K562 (cell line): ENCODE measurements at regions not wholly inside any gene's neighbourhood (a gene's known extent, or its start where the extent isn't known, plus 50 kb on each side); places are given as distances from the start of the nearest gene placed in this dataset.

Experiments
- ATAC-seq: fragments of 200-7000 bp; cut with Tn5 transposase; 3 replicates; pipeline ENCODE4 v1.9.1; 2020; ENCODE audit warnings: moderate library complexity
- BruUV-seq: library from RNA; stranded (reverse); fragments of 400-500 nt; replicated peaks from 2 replicates; lab custom pipeline; 2021; lab: Mats Ljungman, UMichigan
- CTCF ChIA-PET: fragments of 300-600 bp; formaldehyde crosslinking; extraction: SDS; loops from one replicate; lab custom pipeline; 2021; ENCODE audit warnings: low intra/inter-chr PET ratio; lab: Yijun Ruan, JAX
- POLR2A ChIA-PET: fragments of 300-600, 350-650 bp; sonication (Branson Sonifier 250); formaldehyde crosslinking; extraction: SDS; loops from one replicate; lab custom pipeline; 2021; ENCODE audit warnings: antibody characterized with exemption, inconsistent platforms; lab: Yijun Ruan, JAX
- DNase-seq, 4 experiments: peaks; one replicate each; pipeline versions ENCODE4 v3.0.0 to v3.0.0-alpha.2; 2011 to 2018; ENCODE audit warnings: low spot score in 3 of 4, mixed read lengths in 3 of 4; ENCODE audit errors: extremely low read depth in 1 of 4
- FAIRE-seq: peaks from 2 replicates; lab custom pipeline; 2011; peaks lifted over from hg19 to GRCh38; lab: Jason Lieb, UNC
- H2AFZ ChIP-seq: 2 replicates; pipeline ENCODE4 v1.6.0; 2011; ENCODE audit warnings: low read depth, low read length, control low read depth, inconsistent platforms
- H3K27ac ChIP-seq: fragments of 200-600 bp; 3 replicates; pipeline ENCODE4 v1.8.0; 2011; ENCODE audit warnings: low read depth, mild to moderate bottlenecking, control low read depth, inconsistent platforms, low read length, moderate library complexity, mixed read lengths; ENCODE audit errors: extremely low read depth
- H3K27me3 ChIP-seq, 2 experiments: fragments of 300-600 bp in 1 of 2; 2 replicates in 1 of 2; 3 replicates in 1 of 2; pipeline versions ENCODE4 v1.6.0 to v1.8.0; 2011; ENCODE audit warnings: inconsistent platforms in 2 of 2, low read length in 2 of 2, mild to moderate bottlenecking in 1 of 2, mixed read lengths in 1 of 2, moderate library complexity in 1 of 2; ENCODE audit not compliant: control insufficient read depth in 2 of 2, insufficient read depth in 2 of 2
- H3K36me3 ChIP-seq: fragments of 300-600 bp; 3 replicates; pipeline ENCODE4 v1.8.0; 2011; ENCODE audit warnings: mild to moderate bottlenecking, low read length, inconsistent platforms; ENCODE audit not compliant: control insufficient read depth, insufficient read depth
- H3K4me1 ChIP-seq, 2 experiments: fragments of 200-600 bp in 1 of 2; replicated peaks in 1 of 2; 2 replicates in 1 of 2; 3 replicates in 1 of 2; pipeline versions ENCODE4 v1.5.1 to v1.8.0; 2011; ENCODE audit warnings: inconsistent platforms in 2 of 2, low read length in 2 of 2, mild to moderate bottlenecking in 1 of 2, mixed read lengths in 1 of 2, moderate library complexity in 1 of 2; ENCODE audit not compliant: control insufficient read depth in 2 of 2, insufficient read depth in 2 of 2
- H3K4me2 ChIP-seq: 2 replicates; pipeline ENCODE4 v1.6.1; 2011; ENCODE audit warnings: low read length, control low read depth, inconsistent platforms, mixed read lengths; ENCODE audit not compliant: insufficient read depth
- H3K4me3 ChIP-seq: fragments of 200-600 bp; sonication (generic), shearing (Covaris generic); 2 replicates; pipeline ENCODE4 v1.5.1; 2016; ENCODE audit warnings: control low read depth, inconsistent platforms
- H3K79me2 ChIP-seq: fragments of 200-600 bp; 3 replicates; pipeline ENCODE4 v1.8.0; 2011; ENCODE audit warnings: low read length, inconsistent platforms; ENCODE audit not compliant: control insufficient read depth, insufficient read depth
- H3K9ac ChIP-seq, 2 experiments: 2 replicates each; pipeline versions ENCODE4 v1.6.0 to v1.6.1; 2011; ENCODE audit warnings: low read depth in 2 of 2, low read length in 2 of 2, control low read depth in 1 of 2, inconsistent platforms in 1 of 2, mild to moderate bottlenecking in 1 of 2, mixed read lengths in 1 of 2; ENCODE audit not compliant: insufficient read depth in 1 of 2
- H3K9me1 ChIP-seq: one replicate; pipeline ENCODE4 v1.6.0; 2011; ENCODE audit warnings: inconsistent platforms, mild to moderate bottlenecking, low read length, moderate library complexity; ENCODE audit not compliant: control insufficient read depth, insufficient read depth
- H3K9me3 ChIP-seq: replicated peaks from 2 replicates; pipeline ENCODE4 v1.5.1; 2011; ENCODE audit warnings: low read depth, low read length, inconsistent platforms; ENCODE audit not compliant: control insufficient read depth, insufficient read depth
- H4K20me1 ChIP-seq: replicated peaks from 2 replicates; pipeline ENCODE4 v1.6.1; 2011; ENCODE audit warnings: low read length, inconsistent platforms, mixed read lengths; ENCODE audit not compliant: control insufficient read depth, insufficient read depth
- ARNT ChIP-seq, 2 experiments: fragments of 450-650 bp; IDR thresholded peaks; 2 replicates each; pipeline ENCODE4 v1.6.1; 2016; ENCODE audit warnings: mild to moderate bottlenecking in 1 of 2
- C11orf30 ChIP-seq: fragments of 450-650 bp; IDR thresholded peaks from 2 replicates; pipeline ENCODE4 v1.6.1; 2016; ENCODE audit warnings: low read depth, mild to moderate bottlenecking
- CXXC5 ChIP-seq: fragments of 250-450 bp; sonication (Bioruptor Pico); IDR thresholded peaks from 2 replicates; pipeline ENCODE4 v1.8.0; 2022; ENCODE audit warnings: inconsistent platforms, mild to moderate bottlenecking, moderate library complexity
- EZH2 ChIP-seq: IDR thresholded peaks from 2 replicates; pipeline ENCODE4 v1.6.1; 2012; ENCODE audit warnings: low read depth, mild to moderate bottlenecking, inconsistent platforms, low read length, borderline replicate concordance
- NR3C1 ChIP-seq: sonication (generic); formaldehyde crosslinking; IDR thresholded peaks from 2 replicates; pipeline ENCODE4 v1.8.1; 2022; ENCODE audit warnings: missing genetic modification reagents
- PHF21A ChIP-seq: fragments of 450-650 bp; IDR thresholded peaks from 2 replicates; pipeline ENCODE4 v1.6.1; 2017; ENCODE audit warnings: low read depth, borderline replicate concordance
- SIRT6 ChIP-seq: IDR thresholded peaks from one replicate; pipeline ENCODE4 v1.6.1; 2012; ENCODE audit warnings: low read depth, mild to moderate bottlenecking, control low read depth, inconsistent platforms, low read length, moderate library complexity
- SNRNP70 ChIP-seq: fragments of 200-400 bp; formaldehyde crosslinking; optimal IDR thresholded peaks from 2 replicates; pipeline ENCODE3; 2017; ENCODE audit warnings: low read depth, low read length
- U2AF2 ChIP-seq: fragments of 200-400 bp; formaldehyde crosslinking; optimal IDR thresholded peaks from 2 replicates; pipeline ENCODE3; 2017; ENCODE audit warnings: low read depth, mild to moderate bottlenecking, low read length
- ZNF146 ChIP-seq: IDR thresholded peaks from one replicate; pipeline ENCODE4 v1.6.1; 2018; ENCODE audit warnings: missing compliant biosample characterization; ENCODE audit not compliant: unreplicated experiment
- ZNF282 ChIP-seq: sonication (generic); formaldehyde crosslinking; IDR thresholded peaks from 2 replicates; pipeline ENCODE4 v1.8.1; 2023; ENCODE audit warnings: missing genetic modification reagents
- whole genome bisulfite sequencing: fragments of 100-300 bp; shearing (Covaris generic); methylation state at CpG from one replicate; pipeline ENCODE4 v1.1.6; 2016; ENCODE audit warnings: low coverage, mixed read lengths; ENCODE audit not compliant: insufficient coverage; ENCODE audit errors: missing lambda C conversion rate; 5-methylcytosine and 5-hydroxymethylcytosine counted together
- in situ Hi-C: fragments of 300-500 bp; cut with MboI; formaldehyde crosslinking; loops from 4 replicates; pipeline ENCODE4 v1.15.0; 2018; ENCODE audit warnings: inconsistent platforms, mixed read lengths
- intact Hi-C: fragments of 100-400 bp; cut with micrococcal nuclease; formaldehyde crosslinking; loops from 2 replicates; pipeline ENCODE4 v1.14.2; 2022
- TF ChIP-seq, protein P1 (sequence below), 2 experiments: IDR thresholded peaks; 2 replicates each; pipeline ENCODE4 v1.6.1; 2012; ENCODE audit warnings: improper control_type of control experiment in 2 of 2, low read depth in 2 of 2, low read length in 2 of 2, borderline replicate concordance in 1 of 2
- TF ChIP-seq, protein P2 (sequence below): fragments of 450-650 bp; IDR thresholded peaks from 2 replicates; pipeline ENCODE4 v1.7.0; 2016; ENCODE audit warnings: borderline replicate concordance

DNA sequence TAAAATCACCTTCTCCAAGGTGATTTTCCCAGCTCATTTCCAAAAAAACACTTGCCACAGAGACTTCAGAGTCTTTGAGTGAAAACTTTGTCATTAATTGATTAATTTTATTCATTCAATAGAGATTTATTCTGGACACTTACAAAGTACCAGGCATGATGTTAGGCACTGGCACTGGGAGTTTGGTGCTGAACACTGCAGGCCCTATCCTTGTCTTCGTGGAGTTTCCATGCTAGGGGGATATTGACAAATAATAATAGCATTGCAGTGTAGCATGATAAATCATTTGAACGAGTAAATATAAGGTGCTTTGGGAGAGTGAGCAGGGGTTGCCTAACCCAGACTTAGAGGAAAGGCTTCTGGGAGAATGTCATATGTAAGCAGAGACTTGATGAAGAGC lies 145.7 kb downstream of the SOX4 start:
- Histone ChIP-seq H3K9ac (no peak overlapping the region), H3K4me3 (no peak overlapping the region), H3K27ac (no peak overlapping the region), H2AFZ (no peak overlapping the region), H3K4me2 (no peak overlapping the region), H3K79me2 (no peaks in the 10 kb centered on the region), H3K27me3 (peaks cover 0 to 3% of the 10 kb centered on the region in 2 experiments; a peak in 2 of 5 replicates), H4K20me1 (no peaks in the 10 kb centered on the region), H3K9me1 (no peaks in the 10 kb centered on the region), H3K36me3 (no peaks in the 10 kb centered on the region), H3K4me1 (no peaks in the 10 kb centered on the region), H3K9me3 (no peaks in the 10 kb centered on the region)
- 0% methylated on average over 2 of the region's 2 CpGs for WGBS
- ATAC-seq (no peak), FAIRE-seq (no peak), DNase-seq (no peak)
- in situ Hi-C loops = no loop called here
- intact Hi-C loops = no loop called here
- TF ChIP-seq C11orf30 (no peak), SNRNP70 (no peak), ARNT (IDR thresholded peaks at IDR 0.05) (no peak), ZNF146 (CRISPR knock-in tag) (no peak), NR3C1 (CRISPR knock-in tag) (no peak), SIRT6 (no peak), EZH2 (no peak), PHF21A (no peak), ZNF282 (no peak), U2AF2 (no peak), CXXC5 (no peak)
- TF ChIP-seq, protein P1, sequence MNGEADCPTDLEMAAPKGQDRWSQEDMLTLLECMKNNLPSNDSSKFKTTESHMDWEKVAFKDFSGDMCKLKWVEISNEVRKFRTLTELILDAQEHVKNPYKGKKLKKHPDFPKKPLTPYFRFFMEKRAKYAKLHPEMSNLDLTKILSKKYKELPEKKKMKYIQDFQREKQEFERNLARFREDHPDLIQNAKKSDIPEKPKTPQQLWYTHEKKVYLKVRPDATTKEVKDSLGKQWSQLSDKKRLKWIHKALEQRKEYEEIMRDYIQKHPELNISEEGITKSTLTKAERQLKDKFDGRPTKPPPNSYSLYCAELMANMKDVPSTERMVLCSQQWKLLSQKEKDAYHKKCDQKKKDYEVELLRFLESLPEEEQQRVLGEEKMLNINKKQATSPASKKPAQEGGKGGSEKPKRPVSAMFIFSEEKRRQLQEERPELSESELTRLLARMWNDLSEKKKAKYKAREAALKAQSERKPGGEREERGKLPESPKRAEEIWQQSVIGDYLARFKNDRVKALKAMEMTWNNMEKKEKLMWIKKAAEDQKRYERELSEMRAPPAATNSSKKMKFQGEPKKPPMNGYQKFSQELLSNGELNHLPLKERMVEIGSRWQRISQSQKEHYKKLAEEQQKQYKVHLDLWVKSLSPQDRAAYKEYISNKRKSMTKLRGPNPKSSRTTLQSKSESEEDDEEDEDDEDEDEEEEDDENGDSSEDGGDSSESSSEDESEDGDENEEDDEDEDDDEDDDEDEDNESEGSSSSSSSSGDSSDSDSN (IDR thresholded peaks at IDR 0.05; ENCODE audit: borderline replicate concordance in 1 of 2, low read depth in 2 of 2, low read length in 2 of 2) = no peak
- TF ChIP-seq, protein P2, sequence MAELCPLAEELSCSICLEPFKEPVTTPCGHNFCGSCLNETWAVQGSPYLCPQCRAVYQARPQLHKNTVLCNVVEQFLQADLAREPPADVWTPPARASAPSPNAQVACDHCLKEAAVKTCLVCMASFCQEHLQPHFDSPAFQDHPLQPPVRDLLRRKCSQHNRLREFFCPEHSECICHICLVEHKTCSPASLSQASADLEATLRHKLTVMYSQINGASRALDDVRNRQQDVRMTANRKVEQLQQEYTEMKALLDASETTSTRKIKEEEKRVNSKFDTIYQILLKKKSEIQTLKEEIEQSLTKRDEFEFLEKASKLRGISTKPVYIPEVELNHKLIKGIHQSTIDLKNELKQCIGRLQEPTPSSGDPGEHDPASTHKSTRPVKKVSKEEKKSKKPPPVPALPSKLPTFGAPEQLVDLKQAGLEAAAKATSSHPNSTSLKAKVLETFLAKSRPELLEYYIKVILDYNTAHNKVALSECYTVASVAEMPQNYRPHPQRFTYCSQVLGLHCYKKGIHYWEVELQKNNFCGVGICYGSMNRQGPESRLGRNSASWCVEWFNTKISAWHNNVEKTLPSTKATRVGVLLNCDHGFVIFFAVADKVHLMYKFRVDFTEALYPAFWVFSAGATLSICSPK = no peak
- no TSS peak for BruUV-seq
- CTCF ChIA-PET = no interaction called here
- POLR2A ChIA-PET = interaction anchor here (0.6 kb wide), 2 partner anchors 33 to 61 kb away, joined by 3 to 8 read pairs; no protein-coding TSS in a partner anchor
